ENCODE measurements at regions not wholly inside any gene's neighbourhood (a gene's known extent, or its start where the extent isn't known, plus 50 kb on each side); places are given as distances from the start of the nearest gene placed in this dataset.

- H2BK12ac ChIP-seq (ENCODE audit: low read depth, low read length) = no peak overlapping the region
- TF ChIP-seq TBP (IDR thresholded peaks at IDR 0.05; ENCODE audit: low read depth, low read length) = no peak
- no peak for TF ChIP-seq EGR1 (IDR thresholded peaks at IDR 0.05; ENCODE audit: borderline replicate concordance, low read depth, low read length)
- no peak for TF ChIP-seq JUND (IDR thresholded peaks at IDR 0.05; ENCODE audit: low read length)
- TF ChIP-seq TAF1 (IDR thresholded peaks at IDR 0.05; ENCODE audit: low read depth, low read length) = no peak
- no peak for TF ChIP-seq RNF2 (IDR thresholded peaks at IDR 0.05; ENCODE audit: borderline replicate concordance, low read depth, low read length, missing control alignments, poor library complexity, severe bottlenecking)
- no peak for FAIRE-seq
- no peak overlapping the region; the same call in 1 of the 2 replicates for H4K8ac ChIP-seq (ENCODE audit: extremely low read depth, insufficient read depth, low read length)
- H3K4ac ChIP-seq (replicated peaks; ENCODE audit: insufficient read length, low read depth, low read length) = no peak overlapping the region
- 94% methylated on average over 23 of the region's 32 CpGs; no CpG with 5 or more reads in 1 of the 2 experiments for WGBS, 2 experiments (ENCODE audit: extremely low coverage in 1 of 2, insufficient coverage in 1 of 2, insufficient read length in 1 of 2, insufficient replicate concordance in 2 of 2, low coverage in 1 of 2, low lambda C conversion rate in 2 of 2, missing lambda C conversion rate in 1 of 2)
- H4K20me1 ChIP-seq (replicated peaks in 1 of 2; ENCODE audit: control insufficient read depth in 1 of 2, insufficient read depth in 2 of 2, low read length in 2 of 2) = no peaks in the 10 kb centered on the region
- H3K27ac ChIP-seq (ENCODE audit: low read depth, low read length) = no peak overlapping the region
- no peak overlapping the region for H4K5ac ChIP-seq (ENCODE audit: insufficient read length, low read depth, low read length)
- no peaks in the 10 kb centered on the region for H3K27me3 ChIP-seq (replicated peaks in 1 of 4; ENCODE audit: control insufficient read depth in 3 of 4, extremely low read depth in 1 of 4, insufficient read depth in 3 of 4, low read length in 3 of 4)
- no peaks in the 10 kb centered on the region; the same call in 1 of the 2 replicates for H3K23me2 ChIP-seq (ENCODE audit: low read depth, low read length)
- no peaks in the 10 kb centered on the region for H3K79me2 ChIP-seq (ENCODE audit: control insufficient read depth in 1 of 2, insufficient read depth in 2 of 2, low read length in 2 of 2)
- H2BK5ac ChIP-seq (ENCODE audit: low read depth, low read length) = no peak overlapping the region
- POLR2A ChIA-PET (ENCODE audit: partially characterized antibody) = no interaction called here
- H2AK5ac ChIP-seq (ENCODE audit: low read depth, low read length) = no peak overlapping the region
- H2BK15ac ChIP-seq (ENCODE audit: low read length) = no peak overlapping the region
- no peaks in the 10 kb centered on the region for H3K36me3 ChIP-seq (ENCODE audit: control insufficient read depth in 2 of 4, insufficient read depth in 4 of 4, low read length in 3 of 4)
- H3K56ac ChIP-seq (replicated peaks; ENCODE audit: insufficient read length, low read depth, low read length) = no peak overlapping the region
- H2BK120ac ChIP-seq (replicated peaks; ENCODE audit: low read depth, low read length) = no peak overlapping the region
- no peak overlapping the region for H3K23ac ChIP-seq (ENCODE audit: insufficient read length)
- no peak overlapping the region for H3K4me2 ChIP-seq (ENCODE audit: insufficient read depth in 1 of 2, low read depth in 2 of 2, low read length in 2 of 2)
- H3K14ac ChIP-seq (ENCODE audit: insufficient read length) = no peak overlapping the region
- DNase-seq (ENCODE audit: low read depth in 1 of 2, low spot score in 2 of 2) = no peak
- CTCF ChIA-PET (ENCODE audit: partially characterized antibody) = interaction anchor here (1.1 to 1.8 kb wide), 2 partner anchors 11 to 93 kb away, joined by 4 to 5 read pairs; no protein-coding TSS in a partner anchor
- H3K18ac ChIP-seq (ENCODE audit: extremely low read depth, low read length) = no peak overlapping the region
- H3K4me3 ChIP-seq (ENCODE audit: extremely low read depth in 1 of 4, insufficient read depth in 2 of 4, low read depth in 3 of 4, low read length in 4 of 4) = no peak overlapping the region
- peaks cover 2 to 8% of the 10 kb centered on the region in 2 experiments; a peak in 1 of 4 replicates for H3K9me3 ChIP-seq (ENCODE audit: insufficient read depth in 2 of 2, low read depth in 1 of 2, low read length in 1 of 2)
- no peaks in the 10 kb centered on the region for H3K79me1 ChIP-seq (ENCODE audit: low read depth, low read length)
- H3K9ac ChIP-seq (replicated peaks in 1 of 4; ENCODE audit: extremely low read depth in 1 of 4, low read depth in 3 of 4, low read length in 3 of 4) = no peak overlapping the region
- H2BK20ac ChIP-seq (ENCODE audit: low read length) = no peak overlapping the region
- H2AFZ ChIP-seq (ENCODE audit: low read length) = no peak overlapping the region
- no peak overlapping the region for H4K91ac ChIP-seq (replicated peaks; ENCODE audit: insufficient read length, low read length)
- no peaks in the 10 kb centered on the region for H3K4me1 ChIP-seq (replicated peaks in 1 of 4; ENCODE audit: control insufficient read depth in 3 of 4, insufficient read depth in 4 of 4, low read length in 3 of 4)
These were observed 437.2 kb downstream of the CSNK1G3 start for GRCh38 chr5:123949043-123949804.

All from H1 (cell line).